Mesenchymal stem cell (in vitro differentiated cells and primary cell): ENCODE measurements at regions not wholly inside any gene's neighbourhood (a gene's known extent, or its start where the extent isn't known, plus 50 kb on each side); places are given as distances from the start of the nearest gene placed in this dataset.
"Not testable (repeated sequence)": the region's sequence is repeated elsewhere in the genome, so short reads cannot be mapped to it uniquely, and the experiment has no call there.

Source experiments
- DNase-seq: peaks from one replicate; pipeline ENCODE4 v3.0.0-alpha.2; 2013
- H2AFZ ChIP-seq: one replicate; pipeline ENCODE4 v1.6.1; 2013; ENCODE audit warnings: low read depth, mild to moderate bottlenecking, control low read depth, inconsistent platforms, low read length, moderate library complexity
- H2AK5ac ChIP-seq: 2 replicates; pipeline ENCODE4 v1.6.1; 2013; ENCODE audit warnings: low read length, moderate library complexity, mild to moderate bottlenecking, inconsistent platforms; ENCODE audit not compliant: severe bottlenecking
- H2BK120ac ChIP-seq: one replicate; pipeline ENCODE4 v1.6.1; 2013; ENCODE audit warnings: low read depth, mild to moderate bottlenecking, inconsistent platforms, low read length, moderate library complexity
- H2BK12ac ChIP-seq, 2 experiments: one replicate each; pipeline ENCODE4 v1.6.1; 2013; ENCODE audit warnings: inconsistent platforms in 2 of 2, low read length in 2 of 2, mild to moderate bottlenecking in 2 of 2, moderate library complexity in 2 of 2, control low read depth in 1 of 2
- H2BK15ac ChIP-seq: one replicate; pipeline ENCODE4 v1.6.1; 2013; ENCODE audit warnings: mild to moderate bottlenecking, low read depth, inconsistent platforms; ENCODE audit not compliant: poor library complexity, severe bottlenecking
- H2BK5ac ChIP-seq: 2 replicates; pipeline ENCODE4 v1.6.1; 2013; ENCODE audit warnings: low read depth, mild to moderate bottlenecking, low read length, control low read depth, inconsistent platforms; ENCODE audit not compliant: poor library complexity, severe bottlenecking
- H3K14ac ChIP-seq, 2 experiments: one replicate each; pipeline ENCODE4 v1.6.1; 2013; ENCODE audit warnings: inconsistent platforms in 2 of 2, low read length in 2 of 2, control low read depth in 1 of 2, mild to moderate bottlenecking in 1 of 2, moderate library complexity in 1 of 2
- H3K18ac ChIP-seq, 2 experiments: one replicate each; pipeline ENCODE4 v1.6.1; 2013; ENCODE audit warnings: inconsistent platforms in 2 of 2, low read length in 2 of 2, control low read depth in 1 of 2, low read depth in 1 of 2, mild to moderate bottlenecking in 1 of 2
- H3K23ac ChIP-seq, 2 experiments: one replicate each; pipeline ENCODE4 v1.6.1; 2013; ENCODE audit warnings: inconsistent platforms in 2 of 2, low read length in 2 of 2, mild to moderate bottlenecking in 2 of 2, moderate library complexity in 2 of 2, control low read depth in 1 of 2
- H3K27ac ChIP-seq: 2 replicates; pipeline ENCODE4 v1.5.1; 2013; ENCODE audit warnings: mild to moderate bottlenecking, moderate library complexity, low read length, control low read depth, inconsistent platforms; ENCODE audit not compliant: poor library complexity, severe bottlenecking
- H3K27me3 ChIP-seq, 2 experiments: 2 replicates each; pipeline versions ENCODE4 v1.6.1 to v1.7.0; 2013; ENCODE audit warnings: low read length in 2 of 2, mild to moderate bottlenecking in 2 of 2, moderate library complexity in 2 of 2, control low read depth in 1 of 2, inconsistent platforms in 1 of 2; ENCODE audit not compliant: control insufficient read depth in 1 of 2, insufficient read depth in 1 of 2
- H3K36me3 ChIP-seq, 2 experiments: 2 replicates each; pipeline versions ENCODE4 v1.6.1 to v1.7.0; 2013; ENCODE audit warnings: low read length in 2 of 2, control low read depth in 1 of 2, inconsistent platforms in 1 of 2, low read depth in 1 of 2, mild to moderate bottlenecking in 1 of 2; ENCODE audit not compliant: insufficient read depth in 2 of 2, control insufficient read depth in 1 of 2
- H3K4ac ChIP-seq, 2 experiments: one replicate each; pipeline ENCODE4 v1.6.1; 2013; ENCODE audit warnings: inconsistent platforms in 2 of 2, low read length in 2 of 2, mild to moderate bottlenecking in 2 of 2, moderate library complexity in 2 of 2, control low read depth in 1 of 2, low read depth in 1 of 2
- H3K4me1 ChIP-seq: 2 replicates; pipeline ENCODE4 v1.6.1; 2013; ENCODE audit warnings: low read depth, low read length, control low read depth; ENCODE audit not compliant: control insufficient read depth, insufficient read depth
- H3K4me2 ChIP-seq: 2 replicates; pipeline ENCODE4 v1.6.1; 2013; ENCODE audit warnings: low read length, mild to moderate bottlenecking, inconsistent platforms; ENCODE audit not compliant: poor library complexity, severe bottlenecking
- H3K4me3 ChIP-seq, 2 experiments: 2 replicates each; pipeline versions ENCODE4 v1.5.1 to v1.7.0; 2013; ENCODE audit warnings: low read length in 2 of 2, mild to moderate bottlenecking in 2 of 2, control low read depth in 1 of 2, low read depth in 1 of 2; ENCODE audit not compliant: insufficient read depth in 1 of 2
- H3K79me1 ChIP-seq: replicated peaks from 2 replicates; pipeline ENCODE4 v1.6.1; 2013; ENCODE audit warnings: mild to moderate bottlenecking, control low read depth, low read length, inconsistent platforms; ENCODE audit not compliant: poor library complexity, severe bottlenecking
- H3K9ac ChIP-seq: 2 replicates; pipeline ENCODE4 v1.7.0; 2013; ENCODE audit warnings: mild to moderate bottlenecking, low read length, moderate library complexity
- H3K9me3 ChIP-seq: 2 replicates; pipeline ENCODE4 v1.7.0; 2013; ENCODE audit warnings: mild to moderate bottlenecking, low read length; ENCODE audit not compliant: control insufficient read depth
- H4K8ac ChIP-seq: one replicate; pipeline ENCODE4 v1.6.1; 2013; ENCODE audit warnings: inconsistent platforms, mild to moderate bottlenecking, low read length, moderate library complexity
- H4K91ac ChIP-seq: one replicate; pipeline ENCODE4 v1.6.1; 2013; ENCODE audit warnings: mild to moderate bottlenecking, low read length, inconsistent platforms
- WGBS: methylation state at CpG from one replicate; pipeline ENCODE4 v1.1.7; 2013; ENCODE audit warnings: mixed read lengths; 5-methylcytosine and 5-hydroxymethylcytosine counted together

GRCh38 chr15:95035106-95035505, 803.7 kb downstream of the MCTP2 start:
- H3K14ac ChIP-seq, result no peak overlapping the region
- no peak overlapping the region for H3K9ac ChIP-seq
- no peak overlapping the region for H2AK5ac ChIP-seq
- WGBS, result 100% methylated on average over 2 of the region's 3 CpGs
- H2BK5ac ChIP-seq, result no peak overlapping the region
- no peak overlapping the region for H3K4ac ChIP-seq
- no peak overlapping the region for H4K8ac ChIP-seq
- H2AFZ ChIP-seq, result no peak overlapping the region
- no peak overlapping the region for H4K91ac ChIP-seq
- H2BK120ac ChIP-seq, result no peak overlapping the region
- no peak overlapping the region for H2BK12ac ChIP-seq
- H3K79me1 ChIP-seq, result no peaks in the 10 kb centered on the region
- no peaks in the 10 kb centered on the region for H3K27me3 ChIP-seq
- no peaks in the 10 kb centered on the region for H3K36me3 ChIP-seq
- H3K27ac ChIP-seq, result no peak overlapping the region
- no peak for DNase-seq
- H3K4me3 ChIP-seq, result no peak overlapping the region
- H3K4me2 ChIP-seq, result no peak overlapping the region
- H3K4me1 ChIP-seq, result peaks cover 2% of the 10 kb centered on the region
- no peak overlapping the region for H3K18ac ChIP-seq
- no peak overlapping the region for H3K23ac ChIP-seq
- no peaks in the 10 kb centered on the region for H3K9me3 ChIP-seq
- no peak overlapping the region for H2BK15ac ChIP-seq

GRCh38 chr15:95041297-95041696, 809.9 kb downstream of the MCTP2 start:
- Histone ChIP-seq H3K27me3 (no peaks in the 10 kb centered on the region), H3K9me3 (peaks cover 2% of the 10 kb centered on the region), H2AK5ac (no peak overlapping the region), H3K4me2 (no peak overlapping the region), H3K4me3 (no peak overlapping the region), H3K4me1 (no peaks in the 10 kb centered on the region), H3K14ac (no peak overlapping the region), H4K8ac (no peak overlapping the region), H3K9ac (peak overlapping the region; percentile 28), H3K79me1 (no peaks in the 10 kb centered on the region), H2BK12ac (no peak overlapping the region), H3K27ac (no peak overlapping the region), H2BK15ac (no peak overlapping the region), H2BK120ac (no peak overlapping the region), H3K4ac (no peak overlapping the region), H4K91ac (no peak overlapping the region), H3K36me3 (no peaks in the 10 kb centered on the region), H2AFZ (no peak overlapping the region), H3K18ac (no peak overlapping the region), H3K23ac (no peak overlapping the region), H2BK5ac (no peak overlapping the region)
- 100% methylated on average over 1 of the region's 1 CpG for WGBS
- DNase-seq, result no peak

GRCh38 chr15:95043236-95043932, 812.0 kb downstream of the MCTP2 start:
- H3K23ac ChIP-seq, H3K9ac ChIP-seq, H4K91ac ChIP-seq, H3K36me3 ChIP-seq, H3K4me2 ChIP-seq, H3K4me3 ChIP-seq, H2AK5ac ChIP-seq, H2BK5ac ChIP-seq, H2BK120ac ChIP-seq, H3K27me3 ChIP-seq, H2BK15ac ChIP-seq, H3K4me1 ChIP-seq, H4K8ac ChIP-seq, H3K27ac ChIP-seq, DNase-seq, H3K79me1 ChIP-seq, H3K14ac ChIP-seq, H2AFZ ChIP-seq, H3K4ac ChIP-seq: not testable (repeated sequence)
- Histone ChIP-seq H2BK12ac (peak overlapping the region in 1 of 2 experiments; percentile 64), H3K18ac (peak overlapping the region in 1 of 2 experiments; percentile 49), H3K9me3 (peaks cover 14% of the 10 kb centered on the region)
- 88% methylated on average over 9 of the region's 9 CpGs for WGBS

- Histone ChIP-seq H3K18ac (no peak overlapping the region), H3K9ac (no peak overlapping the region), H3K14ac (no peak overlapping the region), H2BK5ac (no peak overlapping the region), H3K27ac (no peak overlapping the region), H4K91ac (no peak overlapping the region), H3K4me2 (no peak overlapping the region), H2BK15ac (no peak overlapping the region), H3K4me1 (no peaks in the 10 kb centered on the region), H2BK120ac (no peak overlapping the region), H3K4ac (no peak overlapping the region), H3K4me3 (no peak overlapping the region), H2AFZ (no peak overlapping the region), H3K9me3 (peaks cover 20% of the 10 kb centered on the region), H2AK5ac (no peak overlapping the region), H4K8ac (no peak overlapping the region), H3K27me3 (no peaks in the 10 kb centered on the region), H2BK12ac (no peak overlapping the region), H3K23ac (no peak overlapping the region), H3K79me1 (no peaks in the 10 kb centered on the region), H3K36me3 (no peaks in the 10 kb centered on the region)
- 91% methylated on average over 1 of the region's 1 CpG for WGBS
- DNase-seq, result no peak
Measured at GRCh38 chr15:95043933-95044313, 812.6 kb downstream of the MCTP2 start.
